Progenitor cell of endocrine pancreas (in vitro differentiated cells): ENCODE measurements at regions not wholly inside any gene's neighbourhood (a gene's known extent, or its start where the extent isn't known, plus 50 kb on each side); places are given as distances from the start of the nearest gene placed in this dataset.

Experiments
- DNase-seq: peaks from one replicate; pipeline ENCODE4 v3.0.0; 2021; ENCODE audit warnings: low spot score; ENCODE audit not compliant: unreplicated experiment
- H3K27ac Mint-ChIP-seq: 2 replicates; pipeline ENCODE4 v1.8.0; 2021; ENCODE audit warnings: mild to moderate bottlenecking, moderate library complexity, mixed read lengths
- H3K27me3 Mint-ChIP-seq: 2 replicates; pipeline ENCODE4 v1.8.0; 2021; ENCODE audit warnings: mixed read lengths
- H3K36me3 Mint-ChIP-seq: 2 replicates; pipeline ENCODE4 v1.8.0; 2022; ENCODE audit warnings: mixed read lengths; ENCODE audit not compliant: insufficient read depth
- H3K4me1 Mint-ChIP-seq: 2 replicates; pipeline ENCODE4 v1.8.0; 2021; ENCODE audit warnings: low read depth, mixed read lengths
- H3K4me3 Mint-ChIP-seq: 2 replicates; pipeline ENCODE4 v1.8.0; 2021; ENCODE audit warnings: low read depth, mild to moderate bottlenecking, moderate library complexity, mixed read lengths
- H3K9me3 Mint-ChIP-seq: 2 replicates; pipeline ENCODE4 v1.8.0; 2021; ENCODE audit warnings: low read depth, mixed read lengths
- TF ChIP-seq, protein P1 (sequence below): fragments of 200-600 bp; sonication (generic); IDR thresholded peaks from one replicate; pipeline ENCODE4 v1.5.0; 2021; ENCODE audit warnings: antibody characterized with exemption, mild to moderate bottlenecking; ENCODE audit not compliant: unreplicated experiment

DNA sequence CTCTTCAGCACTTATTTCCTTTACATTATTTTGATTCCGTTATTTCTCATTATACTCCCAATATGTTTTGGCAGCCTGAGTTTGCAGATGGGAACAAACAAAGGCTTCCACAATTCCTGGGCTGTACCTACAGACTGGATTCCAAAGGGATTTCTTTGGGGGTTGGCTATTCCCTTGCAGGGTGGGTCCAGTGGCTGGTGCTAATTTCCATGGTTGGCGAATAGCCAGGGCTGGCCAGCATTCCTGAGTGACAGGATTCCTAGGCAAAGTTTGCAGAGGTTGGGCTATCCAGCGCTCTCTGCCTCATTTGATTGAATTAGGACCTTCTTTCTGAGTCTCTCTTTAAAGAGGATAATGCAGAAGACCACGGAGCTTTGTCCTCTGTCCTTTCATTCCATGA lies 207.4 kb downstream of the MAF start:
- Mint-ChIP-seq H3K9me3 (peaks cover 3% of the 10 kb centered on the region), H3K27ac (no peak overlapping the region), H3K36me3 (no peaks in the 10 kb centered on the region), H3K4me3 (no peak overlapping the region), H3K27me3 (peaks cover 26% of the 10 kb centered on the region), H3K4me1 (peaks cover 4% of the 10 kb centered on the region)
- DNase-seq, result no peak
- TF ChIP-seq, protein P1, sequence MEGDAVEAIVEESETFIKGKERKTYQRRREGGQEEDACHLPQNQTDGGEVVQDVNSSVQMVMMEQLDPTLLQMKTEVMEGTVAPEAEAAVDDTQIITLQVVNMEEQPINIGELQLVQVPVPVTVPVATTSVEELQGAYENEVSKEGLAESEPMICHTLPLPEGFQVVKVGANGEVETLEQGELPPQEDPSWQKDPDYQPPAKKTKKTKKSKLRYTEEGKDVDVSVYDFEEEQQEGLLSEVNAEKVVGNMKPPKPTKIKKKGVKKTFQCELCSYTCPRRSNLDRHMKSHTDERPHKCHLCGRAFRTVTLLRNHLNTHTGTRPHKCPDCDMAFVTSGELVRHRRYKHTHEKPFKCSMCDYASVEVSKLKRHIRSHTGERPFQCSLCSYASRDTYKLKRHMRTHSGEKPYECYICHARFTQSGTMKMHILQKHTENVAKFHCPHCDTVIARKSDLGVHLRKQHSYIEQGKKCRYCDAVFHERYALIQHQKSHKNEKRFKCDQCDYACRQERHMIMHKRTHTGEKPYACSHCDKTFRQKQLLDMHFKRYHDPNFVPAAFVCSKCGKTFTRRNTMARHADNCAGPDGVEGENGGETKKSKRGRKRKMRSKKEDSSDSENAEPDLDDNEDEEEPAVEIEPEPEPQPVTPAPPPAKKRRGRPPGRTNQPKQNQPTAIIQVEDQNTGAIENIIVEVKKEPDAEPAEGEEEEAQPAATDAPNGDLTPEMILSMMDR, result no peak

DNA sequence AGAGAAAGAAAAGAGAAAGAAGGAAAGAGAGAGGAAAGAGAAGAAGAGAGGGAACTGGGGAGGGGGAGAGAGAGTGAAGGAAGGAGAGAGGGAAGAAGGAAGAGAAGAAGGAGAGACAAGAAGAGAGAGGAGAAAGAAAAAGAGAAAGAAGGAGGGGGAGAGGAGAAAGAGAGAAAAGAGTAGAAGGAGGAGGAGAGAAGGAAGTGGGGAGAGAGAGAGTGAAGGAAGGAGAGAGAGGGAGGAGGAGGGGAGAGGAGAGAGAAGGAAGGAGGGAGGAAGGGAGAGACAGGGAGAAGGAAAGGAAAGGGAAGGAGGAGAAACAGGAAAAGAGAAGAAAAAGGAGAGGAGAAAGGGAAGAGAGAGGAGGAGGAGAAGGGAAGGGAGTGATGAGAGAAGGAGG lies 208.5 kb downstream of the MAF start:
- Mint-ChIP-seq H3K27ac (no peak overlapping the region), H3K4me3 (no peak overlapping the region), H3K36me3 (no peaks in the 10 kb centered on the region), H3K27me3 (peaks cover 26% of the 10 kb centered on the region), H3K4me1 (peaks cover 7% of the 10 kb centered on the region), H3K9me3 (no peaks in the 10 kb centered on the region)
- no peak for DNase-seq
- TF ChIP-seq, protein P1, result no peak

DNA sequence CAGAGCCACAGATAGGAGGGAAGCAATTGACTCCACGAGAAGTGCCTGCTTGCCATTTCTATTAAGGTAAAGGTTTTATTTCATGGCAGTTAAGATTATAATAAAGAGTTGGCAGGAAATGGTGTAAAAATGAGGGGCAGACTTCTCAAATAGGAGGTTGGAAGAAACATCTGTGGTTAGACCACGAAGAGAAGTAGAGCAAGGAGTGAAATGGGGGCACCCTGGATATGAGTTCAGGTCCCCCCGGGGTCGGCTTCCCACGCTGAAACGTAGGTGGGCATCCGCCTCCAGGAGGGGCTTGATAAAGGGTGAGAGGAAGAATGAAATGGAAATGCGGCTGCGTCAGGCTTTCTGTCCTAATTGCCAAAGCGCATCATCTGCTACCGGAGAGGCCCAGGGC lies 209.1 kb downstream of the MAF start:
- DNase-seq, result no peak
- H3K36me3 Mint-ChIP-seq, result no peaks in the 10 kb centered on the region
- no peaks in the 10 kb centered on the region for H3K9me3 Mint-ChIP-seq
- no peak overlapping the region for H3K27ac Mint-ChIP-seq
- peaks cover 7% of the 10 kb centered on the region for H3K4me1 Mint-ChIP-seq
- no peak overlapping the region for H3K4me3 Mint-ChIP-seq
- H3K27me3 Mint-ChIP-seq, result peaks cover 26% of the 10 kb centered on the region
- TF ChIP-seq, protein P1, result no peak

DNA sequence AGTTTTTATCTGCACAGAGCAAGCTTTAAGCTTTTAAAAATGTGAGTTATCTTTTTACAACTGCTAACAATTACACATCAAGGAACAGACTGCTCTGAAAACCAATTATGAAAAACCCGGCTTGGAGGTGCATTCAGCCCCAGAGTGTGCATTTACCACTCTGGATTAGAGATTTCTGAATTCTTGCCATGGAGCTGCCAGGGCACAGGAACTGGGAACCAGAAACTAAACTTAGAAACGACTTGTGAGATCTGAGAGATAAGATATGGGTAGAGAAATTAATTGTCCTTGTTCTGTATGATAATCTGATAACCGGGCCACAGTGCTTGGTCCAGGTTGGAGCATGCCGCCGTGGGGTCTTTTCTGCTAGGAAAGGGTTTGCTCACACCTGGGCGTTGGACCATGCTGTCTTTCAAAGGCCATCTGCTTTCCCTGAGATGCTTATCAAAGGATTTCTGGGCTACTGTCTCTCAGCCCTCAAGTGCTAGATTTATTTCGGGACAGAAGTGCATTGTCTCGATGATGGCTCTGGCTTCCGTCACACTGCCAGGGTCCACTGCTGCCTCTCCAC lies 210.0 kb downstream of the MAF start:
- Mint-ChIP-seq H3K4me3 (no peak overlapping the region), H3K4me1 (peaks cover 7% of the 10 kb centered on the region), H3K27ac (no peak overlapping the region), H3K27me3 (peaks cover 25% of the 10 kb centered on the region), H3K36me3 (no peaks in the 10 kb centered on the region), H3K9me3 (no peaks in the 10 kb centered on the region)
- DNase-seq, result no peak
- TF ChIP-seq, protein P1, result no peak

DNA sequence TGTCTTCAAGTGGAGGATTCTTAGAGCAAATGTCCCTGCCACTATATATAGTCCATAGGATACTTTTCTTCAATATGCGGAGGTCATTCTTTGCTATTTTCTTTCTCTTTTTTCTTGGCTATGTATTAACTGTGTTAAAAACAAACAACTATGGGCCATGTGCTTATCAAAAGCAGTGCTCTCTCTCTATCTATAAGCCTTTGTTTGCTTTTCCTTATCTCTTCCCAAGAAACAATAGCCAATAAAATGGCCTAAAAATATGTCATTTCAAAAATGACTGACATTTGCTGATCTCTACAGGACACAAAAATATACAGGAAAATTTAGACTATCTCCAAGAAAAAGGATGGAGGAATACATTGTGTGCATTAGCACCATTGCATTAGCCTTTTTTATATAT lies 212.1 kb downstream of the MAF start:
- H3K36me3 Mint-ChIP-seq, result no peaks in the 10 kb centered on the region
- H3K27ac Mint-ChIP-seq, result no peak overlapping the region
- TF ChIP-seq, protein P1, result no peak
- no peaks in the 10 kb centered on the region for H3K9me3 Mint-ChIP-seq
- H3K4me3 Mint-ChIP-seq, result no peak overlapping the region
- H3K4me1 Mint-ChIP-seq, result peaks cover 7% of the 10 kb centered on the region
- no peak for DNase-seq
- peaks cover 18% of the 10 kb centered on the region for H3K27me3 Mint-ChIP-seq
